M059J (cell line): ENCODE measurements at regions not wholly inside any gene's neighbourhood (a gene's known extent, or its start where the extent isn't known, plus 50 kb on each side); places are given as distances from the start of the nearest gene placed in this dataset.
A peak's percentile ranks its signal among the peaks of the same experiment; 100 is the strongest.

Experiments
- DNase-seq: peaks from one replicate; pipeline ENCODE4 v3.0.0-alpha.2; 2012; ENCODE audit warnings: low read depth

- DNase-seq, result peak; percentile 18
Measured at GRCh38 chr3:135310317-135310716, 515.3 kb downstream of the EPHB1 start.

DNA sequence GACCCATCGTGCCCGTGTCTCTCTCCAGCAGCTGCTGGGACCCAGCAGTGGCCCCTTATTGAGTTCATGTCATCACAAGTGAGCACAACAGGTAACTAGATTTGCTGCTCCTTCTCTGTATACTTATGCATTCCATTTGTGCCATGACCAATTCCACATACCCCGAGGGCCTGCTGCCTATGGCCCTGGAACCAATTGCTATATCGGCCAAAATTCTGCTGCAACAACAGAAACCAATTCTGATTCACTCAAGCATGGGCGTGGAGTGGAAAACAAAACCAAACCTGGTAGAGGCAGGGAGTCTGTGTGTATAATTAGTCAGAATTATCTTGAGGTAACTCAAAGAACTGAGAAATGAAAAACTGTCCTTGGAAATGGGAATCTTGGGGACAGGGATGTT, 516.6 kb downstream of the EPHB1 start:
- DNase-seq, result no peak

GRCh38 chr3:135314237-135314636, 519.2 kb downstream of the EPHB1 start:
- DNase-seq, result no peak

- no peak for DNase-seq
Measured at GRCh38 chr3:135324301-135324700, 529.2 kb downstream of the EPHB1 start.

- DNase-seq, result no peak
Measured at GRCh38 chr3:135325096-135325495, 530.0 kb downstream of the EPHB1 start.

DNA sequence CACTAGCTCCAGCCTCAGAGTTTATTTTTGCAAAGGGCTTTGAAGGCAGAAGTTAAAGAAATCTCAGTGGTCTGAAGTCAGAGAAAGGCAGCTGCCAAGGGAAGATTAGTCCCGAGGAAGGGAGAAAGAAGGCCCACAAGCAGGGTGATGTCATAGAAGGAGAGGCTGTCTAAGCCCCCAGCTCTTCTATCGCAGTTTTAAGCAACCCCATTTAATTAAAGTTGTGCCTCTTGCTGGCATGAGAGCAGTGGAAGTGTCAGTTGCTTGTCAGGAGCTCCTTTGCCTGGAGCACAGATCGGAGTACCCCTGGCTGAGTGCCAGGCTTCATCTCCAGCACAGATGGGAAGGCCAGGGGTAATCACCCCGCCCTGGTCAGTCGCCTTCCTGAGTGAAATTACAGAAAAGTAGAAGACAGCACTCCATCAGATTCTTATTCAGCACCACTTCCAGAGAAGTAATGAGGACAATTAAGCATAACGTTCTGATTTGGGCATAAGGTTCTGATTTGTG, 530.7 kb downstream of the EPHB1 start:
- DNase-seq, result no peak

GRCh38 chr3:135326851-135327250, 531.8 kb downstream of the EPHB1 start:
- DNase-seq, result no peak

GRCh38 chr3:135328036-135328435, 533.0 kb downstream of the EPHB1 start:
- DNase-seq, result no peak

DNA sequence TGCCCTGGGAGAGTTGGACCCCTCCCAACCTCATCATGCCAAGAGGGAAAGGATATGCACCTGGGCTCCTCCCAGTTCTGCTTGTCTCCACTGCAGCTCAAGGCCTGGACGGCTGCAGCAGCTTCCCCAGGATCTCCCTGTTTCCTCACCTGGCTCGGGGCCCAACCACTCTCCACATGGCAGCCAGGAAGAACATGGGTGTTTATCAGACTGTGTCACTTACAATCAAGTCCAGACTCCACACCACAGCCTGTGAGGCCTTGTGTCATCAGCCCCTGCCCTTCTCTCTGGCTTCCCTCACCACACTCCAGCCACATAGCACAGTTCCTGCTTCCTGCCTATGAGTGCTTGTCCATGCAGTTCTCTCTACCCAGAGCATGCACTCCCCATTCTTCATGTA, 534.4 kb downstream of the EPHB1 start:
- peak; percentile 3 for DNase-seq

DNA sequence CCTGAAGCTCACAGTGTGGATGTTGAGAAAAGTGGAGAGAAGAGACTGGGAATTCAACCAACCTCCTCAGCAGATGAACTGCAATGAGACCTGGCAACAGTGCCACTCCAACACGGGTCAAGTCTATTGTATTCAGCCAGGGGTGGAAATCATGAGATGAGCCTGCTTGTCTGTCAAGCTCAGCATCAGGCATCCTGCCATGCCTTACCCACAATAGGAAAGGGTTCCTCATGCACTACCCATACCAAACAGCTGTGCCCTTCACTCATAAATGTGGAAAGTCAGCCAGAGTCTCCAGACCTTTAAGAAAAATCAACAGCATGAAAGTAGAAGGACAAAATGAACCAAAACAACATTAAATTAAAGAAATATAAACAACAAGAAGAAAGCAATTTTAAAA, 542.1 kb downstream of the EPHB1 start:
- no peak for DNase-seq

DNA sequence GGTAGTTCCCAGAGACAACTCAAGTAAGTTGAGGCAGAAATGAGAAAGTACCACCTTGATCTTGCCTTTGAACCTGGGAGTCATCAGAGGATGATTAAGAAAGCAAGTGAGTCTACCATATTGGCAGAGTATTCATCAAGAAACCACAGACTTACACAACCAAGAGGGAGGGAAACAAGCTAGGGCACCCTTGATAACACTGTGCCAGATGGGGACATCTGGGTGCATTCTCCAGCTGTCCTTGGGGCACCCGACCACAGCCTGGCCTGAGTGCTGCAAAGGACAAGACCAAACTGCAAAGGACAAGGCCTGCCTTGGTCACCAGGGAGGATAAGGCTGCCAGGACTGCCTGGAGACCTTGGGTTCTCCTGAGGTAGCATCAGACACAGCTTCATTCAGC, 553.6 kb downstream of the EPHB1 start:
- no peak for DNase-seq

- DNase-seq, result no peak
Measured at GRCh38 chr3:135349254-135349948, 554.3 kb downstream of the EPHB1 start.

GRCh38 chr3:135352213-135352612, 557.2 kb downstream of the EPHB1 start:
- no peak for DNase-seq

- DNase-seq, result no peak
Measured at GRCh38 chr3:135362889-135363288, 567.8 kb downstream of the EPHB1 start.

GRCh38 chr3:135364676-135365075, 569.6 kb downstream of the EPHB1 start:
- no peak for DNase-seq

- no peak for DNase-seq
Measured at GRCh38 chr3:135366816-135367215, 571.8 kb downstream of the EPHB1 start.

- DNase-seq, result no peak
Measured at GRCh38 chr3:135368316-135368715, 573.3 kb downstream of the EPHB1 start.

GRCh38 chr3:135368781-135369180, 573.7 kb downstream of the EPHB1 start:
- no peak for DNase-seq

- DNase-seq, result no peak
Measured at GRCh38 chr3:135374571-135374970, 579.5 kb downstream of the EPHB1 start.

- DNase-seq, result no peak
Measured at GRCh38 chr3:135382188-135382587, 583.3 kb upstream of the PPP2R3A start.

DNA sequence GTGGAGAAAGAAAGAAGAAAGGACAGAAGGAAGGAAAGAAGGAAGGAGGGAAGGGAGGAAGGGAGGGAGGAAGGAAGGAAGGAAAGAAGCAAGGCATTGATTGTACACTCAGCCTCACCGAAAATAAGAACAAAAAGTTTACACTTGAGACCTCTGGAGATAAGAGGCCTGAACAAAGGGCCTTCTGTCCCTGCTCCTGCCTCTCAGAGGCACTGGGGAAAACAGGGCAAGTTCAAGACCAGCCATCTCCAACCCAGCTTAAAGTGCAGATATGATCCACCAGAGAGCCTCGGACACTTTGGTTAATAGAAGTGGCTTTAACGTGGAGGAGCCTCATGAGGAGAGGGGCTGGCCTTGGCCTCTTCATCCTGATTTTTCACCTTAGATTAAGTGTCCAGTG, 582.9 kb upstream of the PPP2R3A start:
- DNase-seq, result no peak

GRCh38 chr3:135383301-135383700, 582.2 kb upstream of the PPP2R3A start:
- DNase-seq, result no peak

- no peak for DNase-seq
Measured at GRCh38 chr3:135392151-135392550, 573.4 kb upstream of the PPP2R3A start.

GRCh38 chr3:135393159-135393558, 572.4 kb upstream of the PPP2R3A start:
- no peak for DNase-seq
